IPS DF 4.7 (cell line): ENCODE measurements at regions not wholly inside any gene's neighbourhood (a gene's known extent, or its start where the extent isn't known, plus 50 kb on each side); places are given as distances from the start of the nearest gene placed in this dataset.

Source experiments
- DNase-seq: peaks from one replicate; pipeline ENCODE4 v3.0.0-alpha.2; 2013; ENCODE audit warnings: low spot score; ENCODE audit errors: extremely low read depth

- no peak for DNase-seq
These were observed 64.3 kb upstream of the FGFR2 start for GRCh38 chr10:121662531-121662930.

GRCh38 chr10:121661451-121661851, 63.2 kb upstream of the FGFR2 start:
- no peak for DNase-seq

GRCh38 chr10:121659236-121659635, 61.0 kb upstream of the FGFR2 start:
- DNase-seq: no peak

- DNase-seq: no peak
These were observed 60.4 kb upstream of the FGFR2 start for GRCh38 chr10:121658611-121659010.

- DNase-seq: no peak
These were observed 59.9 kb upstream of the FGFR2 start for GRCh38 chr10:121658111-121658510.

- DNase-seq: no peak
These were observed 57.3 kb upstream of the FGFR2 start for GRCh38 chr10:121655254-121656144.

- no peak for DNase-seq
These were observed 55.8 kb upstream of the FGFR2 start for GRCh38 chr10:121654021-121654545.

- DNase-seq: no peak
These were observed 55.4 kb upstream of the FGFR2 start for GRCh38 chr10:121653608-121654007.

GRCh38 chr10:121648493-121648892, 50.2 kb upstream of the FGFR2 start:
- DNase-seq: no peak

- DNase-seq: no peak
These were observed 49.8 kb upstream of the FGFR2 start for GRCh38 chr10:121648059-121648458.
